A673 (cell line): ENCODE measurements at regions not wholly inside any gene's neighbourhood (a gene's known extent, or its start where the extent isn't known, plus 50 kb on each side); places are given as distances from the start of the nearest gene placed in this dataset.

Experiments
- CTCF ChIP-seq: fragments of 300-800, 200-600 bp; sonication (generic); conservative IDR thresholded peaks from 2 replicates; pipeline ENCODE4 v1.5.1; 2017; ENCODE audit warnings: low read depth, mild to moderate bottlenecking, antibody characterized with exemption, low read length, moderate library complexity, mixed read lengths
- EZH2 ChIP-seq: fragments of 200-600 bp; sonication (generic); IDR thresholded peaks from 2 replicates; pipeline ENCODE4 v1.6.1; 2017; ENCODE audit warnings: borderline replicate concordance, low read depth, mild to moderate bottlenecking, mixed read lengths, antibody characterized with exemption, low read length; ENCODE audit not compliant: poor library complexity, severe bottlenecking

- TF ChIP-seq CTCF = no peak
- no peak for TF ChIP-seq EZH2
These were observed 264.5 kb downstream of the PMP22 start for GRCh38 chr17:15000661-15001060.
